NCI-H1930 (cell line): ENCODE measurements at regions not wholly inside any gene's neighbourhood (a gene's known extent, or its start where the extent isn't known, plus 50 kb on each side); places are given as distances from the start of the nearest gene placed in this dataset.

Source experiments
- DNase-seq, 2 experiments: peaks; one replicate each; lab custom pipeline; 2025; lab: John Stamatoyannopoulos, UW

GRCh38 chr7:156127166-156128134, 315.2 kb upstream of the SHH start:
- no peak for DNase-seq

- DNase-seq, result no peak
These were observed 313.8 kb upstream of the SHH start for GRCh38 chr7:156125841-156126730.

GRCh38 chr7:156124356-156124755, 312.1 kb upstream of the SHH start:
- no peak for DNase-seq

GRCh38 chr7:156123362-156123761, 311.1 kb upstream of the SHH start:
- DNase-seq, result no peak

GRCh38 chr7:156122752-156123354, 310.6 kb upstream of the SHH start:
- no peak for DNase-seq

GRCh38 chr7:156121956-156122355, 309.7 kb upstream of the SHH start:
- no peak for DNase-seq

GRCh38 chr7:156121434-156121833, 309.2 kb upstream of the SHH start:
- no peak for DNase-seq

GRCh38 chr7:156120552-156120951, 308.3 kb upstream of the SHH start:
- no peak for DNase-seq

GRCh38 chr7:156119771-156120170, 307.5 kb upstream of the SHH start:
- DNase-seq, result no peak

- no peak for DNase-seq
These were observed 306.0 kb upstream of the SHH start for GRCh38 chr7:156118248-156118645.

- no peak for DNase-seq
These were observed 305.4 kb upstream of the SHH start for GRCh38 chr7:156117542-156118247.

- DNase-seq, result no peak
These were observed 304.4 kb upstream of the SHH start for GRCh38 chr7:156116514-156117215.

- DNase-seq, result no peak
These were observed 303.3 kb upstream of the SHH start for GRCh38 chr7:156115582-156115981.

- no peak for DNase-seq
These were observed 301.5 kb upstream of the SHH start for GRCh38 chr7:156113731-156114130.

- DNase-seq, result no peak
These were observed 297.7 kb upstream of the SHH start for GRCh38 chr7:156109988-156110387.

- no peak for DNase-seq
These were observed 296.8 kb upstream of the SHH start for GRCh38 chr7:156109076-156109475.

GRCh38 chr7:156107957-156108356, 295.7 kb upstream of the SHH start:
- no peak for DNase-seq

- DNase-seq, result no peak
These were observed 293.8 kb upstream of the SHH start for GRCh38 chr7:156106107-156106426.

- no peak for DNase-seq
These were observed 293.3 kb upstream of the SHH start for GRCh38 chr7:156105337-156106106.

- DNase-seq, result no peak
These were observed 292.5 kb upstream of the SHH start for GRCh38 chr7:156104501-156105336.
